IMR-90 (cell line): ENCODE measurements at regions not wholly inside any gene's neighbourhood (a gene's known extent, or its start where the extent isn't known, plus 50 kb on each side); places are given as distances from the start of the nearest gene placed in this dataset.

Experiments used
- ATAC-seq: fragments of 200-7000 bp; cut with Tn5 transposase; 2 replicates; pipeline ENCODE4 v1.9.1; 2020; ENCODE audit warnings: low read depth, mild to moderate bottlenecking, moderate library complexity
- BruUV-seq: library from RNA; stranded (reverse); fragments of 400-500 nt; replicated peaks from 2 replicates; lab custom pipeline; 2021; lab: Mats Ljungman, UMichigan
- CTCF ChIA-PET: fragments of 300-600 bp; formaldehyde crosslinking; extraction: SDS; loops from one replicate; lab custom pipeline; 2021; ENCODE audit warnings: antibody characterized with exemption; lab: Yijun Ruan, JAX
- POLR2A ChIA-PET: fragments of 300-600 bp; sonication (Branson Sonifier 250); formaldehyde crosslinking; loops from one replicate; lab custom pipeline; 2022; ENCODE audit warnings: antibody characterized with exemption; ENCODE audit not compliant: unreplicated experiment; lab: Charles Lee
- DNase-seq: peaks from one replicate; pipeline ENCODE4 v3.0.0; 2013
- H2AFZ ChIP-seq: replicated peaks from 2 replicates; pipeline ENCODE3; 2013; ENCODE audit warnings: low read length, mild to moderate bottlenecking; ENCODE audit not compliant: poor library complexity
- H2AK5ac ChIP-seq: 2 replicates; pipeline ENCODE4 v1.6.1; 2013; ENCODE audit warnings: low read depth, low read length, inconsistent platforms
- H2AK9ac ChIP-seq: replicated peaks from 2 replicates; pipeline ENCODE3; 2013; ENCODE audit warnings: mild to moderate bottlenecking, low read depth, low read length, moderate library complexity; ENCODE audit not compliant: poor library complexity
- H2BK120ac ChIP-seq: 2 replicates; pipeline ENCODE4 v1.6.1; 2013; ENCODE audit warnings: low read depth, low read length, inconsistent platforms
- H2BK15ac ChIP-seq: 3 replicates; pipeline ENCODE4 v1.6.1; 2013; ENCODE audit warnings: low read depth, low read length, inconsistent platforms
- H2BK20ac ChIP-seq: 2 replicates; pipeline ENCODE4 v1.6.1; 2013; ENCODE audit warnings: low read depth, mild to moderate bottlenecking, inconsistent platforms, low read length, moderate library complexity
- H2BK5ac ChIP-seq: 2 replicates; pipeline ENCODE4 v1.6.1; 2013; ENCODE audit warnings: mild to moderate bottlenecking, low read depth, low read length, inconsistent platforms; ENCODE audit not compliant: poor library complexity, severe bottlenecking
- H3K14ac ChIP-seq: replicated peaks from 2 replicates; pipeline ENCODE4 v1.6.1; 2013; ENCODE audit warnings: low read depth, low read length, inconsistent platforms
- H3K18ac ChIP-seq: 2 replicates; pipeline ENCODE4 v1.6.1; 2013; ENCODE audit warnings: low read depth, low read length, control low read depth
- H3K23ac ChIP-seq: 2 replicates; pipeline ENCODE4 v1.6.1; 2013; ENCODE audit warnings: low read depth, low read length, inconsistent platforms
- H3K27ac ChIP-seq: 2 replicates; pipeline ENCODE4 v1.5.1; 2013; ENCODE audit warnings: mild to moderate bottlenecking, control low read depth, low read length; ENCODE audit not compliant: insufficient read depth
- H3K27me3 ChIP-seq: 2 replicates; pipeline ENCODE4 v1.6.1; 2013; ENCODE audit warnings: low read length; ENCODE audit not compliant: control insufficient read depth, insufficient read depth
- H3K36me3 ChIP-seq: 2 replicates; pipeline ENCODE4 v1.6.1; 2013; ENCODE audit warnings: low read length, mixed read lengths; ENCODE audit not compliant: control insufficient read depth, insufficient read depth
- H3K4ac ChIP-seq: 2 replicates; pipeline ENCODE4 v1.6.1; 2013; ENCODE audit warnings: low read depth, low read length, inconsistent platforms
- H3K4me1 ChIP-seq: 2 replicates; pipeline ENCODE4 v1.6.1; 2013; ENCODE audit warnings: low read length, mixed read lengths; ENCODE audit not compliant: control insufficient read depth, insufficient read depth
- H3K4me2 ChIP-seq: 2 replicates; pipeline ENCODE4 v1.6.1; 2013; ENCODE audit warnings: low read depth, mild to moderate bottlenecking, control low read depth, low read length, moderate library complexity
- H3K4me3 ChIP-seq: 2 replicates; pipeline ENCODE4 v1.5.1; 2013; ENCODE audit warnings: low read depth, mild to moderate bottlenecking, control low read depth, low read length, moderate library complexity; ENCODE audit not compliant: insufficient read depth
- H3K56ac ChIP-seq: 2 replicates; pipeline ENCODE4 v1.6.1; 2013; ENCODE audit warnings: low read length, inconsistent platforms; ENCODE audit not compliant: insufficient read depth; ENCODE audit errors: extremely low read depth
- H3K79me1 ChIP-seq, 2 experiments: 2 replicates each; pipeline ENCODE4 v1.6.1; 2013; ENCODE audit warnings: low read length in 2 of 2, inconsistent platforms in 1 of 2, low read depth in 1 of 2
- H3K9ac ChIP-seq: 2 replicates; pipeline ENCODE4 v1.6.1; 2013; ENCODE audit warnings: low read depth, low read length, control low read depth
- H3K9me1 ChIP-seq: 2 replicates; pipeline ENCODE4 v1.6.1; 2013; ENCODE audit warnings: low read length, inconsistent platforms; ENCODE audit not compliant: insufficient read depth
- H3K9me3 ChIP-seq: 2 replicates; pipeline ENCODE4 v1.6.1; 2013; ENCODE audit warnings: low read length; ENCODE audit not compliant: control insufficient read depth, insufficient read depth
- H4K20me1 ChIP-seq: 2 replicates; pipeline ENCODE4 v1.6.1; 2013; ENCODE audit warnings: low read length, inconsistent platforms; ENCODE audit not compliant: insufficient read depth
- H4K5ac ChIP-seq: 2 replicates; pipeline ENCODE4 v1.6.1; 2013; ENCODE audit warnings: mild to moderate bottlenecking, low read depth, low read length, control low read depth
- H4K8ac ChIP-seq, 2 experiments: 2 replicates each; pipeline ENCODE4 v1.6.1; 2013; ENCODE audit warnings: low read depth in 2 of 2, low read length in 2 of 2, control low read depth in 1 of 2, inconsistent platforms in 1 of 2
- H4K91ac ChIP-seq: 2 replicates; pipeline ENCODE4 v1.6.1; 2013; ENCODE audit warnings: low read depth, low read length, inconsistent platforms; ENCODE audit not compliant: insufficient read depth
- BHLHE40 ChIP-seq: fragments of 150-350 bp; IDR thresholded peaks from 2 replicates; pipeline ENCODE4 v1.6.1; 2016; ENCODE audit warnings: mild to moderate bottlenecking, low read depth, low read length
- CEBPB ChIP-seq: IDR thresholded peaks from 2 replicates; pipeline ENCODE4 v1.6.1; 2012; ENCODE audit warnings: low read depth, low read length, improper control_type of control experiment
- CHD1 ChIP-seq: IDR thresholded peaks from 2 replicates; pipeline ENCODE4 v1.6.1; 2012; ENCODE audit warnings: low read depth, low read length, improper control_type of control experiment
- CTCF ChIP-seq: conservative IDR thresholded peaks from 2 replicates; pipeline ENCODE4 v1.5.1; 2012; ENCODE audit warnings: mild to moderate bottlenecking, low read depth, low read length, improper control_type of control experiment
- ELK1 ChIP-seq: fragments of 150-350 bp; IDR thresholded peaks from 2 replicates; pipeline ENCODE4 v1.6.1; 2016; ENCODE audit warnings: low read depth, mild to moderate bottlenecking, low read length, moderate library complexity, borderline replicate concordance
- FOS ChIP-seq: fragments of 150-350 bp; IDR thresholded peaks from 2 replicates; pipeline ENCODE4 v1.6.1; 2016; ENCODE audit warnings: low read depth, low read length
- MAFK ChIP-seq: IDR thresholded peaks from 2 replicates; pipeline ENCODE4 v1.6.1; 2012; ENCODE audit warnings: low read depth, low read length, improper control_type of control experiment
- MAZ ChIP-seq: IDR thresholded peaks from 2 replicates; pipeline ENCODE4 v1.6.1; 2012; ENCODE audit warnings: low read depth, mild to moderate bottlenecking, low read length, improper control_type of control experiment, moderate library complexity, borderline replicate concordance
- MXI1 ChIP-seq: IDR thresholded peaks from 2 replicates; pipeline ENCODE4 v1.6.1; 2012; ENCODE audit warnings: low read depth, mild to moderate bottlenecking, low read length, moderate library complexity, borderline replicate concordance
- NFE2L2 ChIP-seq: fragments of 150-350 bp; IDR thresholded peaks from 2 replicates; pipeline ENCODE4 v1.6.1; 2016; ENCODE audit warnings: low read depth, mild to moderate bottlenecking, low read length
- POLR2A ChIP-seq: IDR thresholded peaks from 2 replicates; pipeline ENCODE4 v1.6.1; 2012; ENCODE audit warnings: mild to moderate bottlenecking, low read depth, low read length
- RAD21 ChIP-seq: IDR thresholded peaks from 2 replicates; pipeline ENCODE4 v1.6.1; 2012; ENCODE audit warnings: low read length, improper control_type of control experiment
- RCOR1 ChIP-seq: IDR thresholded peaks from 2 replicates; pipeline ENCODE4 v1.6.1; 2012; ENCODE audit warnings: mild to moderate bottlenecking, low read length, improper control_type of control experiment; ENCODE audit not compliant: insufficient replicate concordance
- RFX5 ChIP-seq: IDR thresholded peaks from 2 replicates; pipeline ENCODE4 v1.8.0; 2012; ENCODE audit warnings: low read depth, mild to moderate bottlenecking, low read length, moderate library complexity
- SMC3 ChIP-seq: fragments of 150-350 bp; IDR thresholded peaks from 2 replicates; pipeline ENCODE4 v1.6.1; 2016; ENCODE audit warnings: low read depth, mild to moderate bottlenecking, antibody characterized with exemption, low read length, moderate library complexity
- USF2 ChIP-seq: fragments of 150-350 bp; IDR thresholded peaks from 2 replicates; pipeline ENCODE4 v1.6.1; 2017; ENCODE audit warnings: mild to moderate bottlenecking, antibody characterized with exemption, low read length, low read depth
- WGBS, 2 experiments: methylation state at CpG; one replicate each; pipeline versions ENCODE4 v1.1.5 to v1.1.7; 2013; ENCODE audit warnings: missing lambda C conversion rate in 2 of 2; ENCODE audit not compliant: insufficient read length in 1 of 2; ENCODE audit errors: extremely low coverage in 2 of 2; 5-methylcytosine and 5-hydroxymethylcytosine counted together
- dilution Hi-C: fragments of 300-500 bp; cut with HindIII; formaldehyde crosslinking; loops from one replicate; pipeline ENCODE4 v1.14.3; 2018; ENCODE audit warnings: low sequenced_read_pairs; ENCODE audit not compliant: unreplicated experiment
- in situ Hi-C: fragments of 300-500 bp; cut with MboI; formaldehyde crosslinking; loops from 3 replicates; pipeline ENCODE4 v1.14.3; 2019; ENCODE audit warnings: low sequenced_read_pairs, inconsistent platforms, mixed read lengths
- intact Hi-C: fragments of 100-400 bp; cut with micrococcal nuclease; formaldehyde crosslinking; loops from 2 replicates; pipeline ENCODE4 v1.10.0; 2022

- Histone ChIP-seq H4K20me1 (no peaks in the 10 kb centered on the region), H3K4me3 (no peak overlapping the region), H3K14ac (no peak overlapping the region), H3K27me3 (no peaks in the 10 kb centered on the region), H3K79me1 (no peaks in the 10 kb centered on the region), H3K23ac (no peak overlapping the region), H2BK120ac (no peak overlapping the region), H4K5ac (no peak overlapping the region), H2AFZ (no peak overlapping the region), H3K4ac (no peak overlapping the region), H2AK9ac (no peak overlapping the region), H3K56ac (no peak overlapping the region), H4K8ac (no peak overlapping the region), H3K9ac (no peak overlapping the region), H3K9me1 (no peaks in the 10 kb centered on the region), H2BK15ac (no peak overlapping the region), H2AK5ac (no peak overlapping the region), H3K18ac (no peak overlapping the region), H2BK5ac (no peak overlapping the region), H4K91ac (no peak overlapping the region), H3K36me3 (no peaks in the 10 kb centered on the region), H2BK20ac (no peak overlapping the region), H3K4me1 (no peaks in the 10 kb centered on the region), H3K4me2 (no peak overlapping the region), H3K27ac (no peak overlapping the region), H3K9me3 (peaks cover 12% of the 10 kb centered on the region)
- dilution Hi-C loops (no loop called here), intact Hi-C loops (no loop called here), in situ Hi-C loops (no loop called here)
- BruUV-seq, result no TSS peak
- no peak for DNase-seq
- ChIA-PET POLR2A (no interaction called here), CTCF (no interaction called here)
- no peak for TF ChIP-seq RAD21
- no peak for TF ChIP-seq MXI1
- TF ChIP-seq ELK1, result no peak
- TF ChIP-seq POLR2A, result no peak
- no peak for TF ChIP-seq BHLHE40
- no peak for TF ChIP-seq RFX5
- TF ChIP-seq CHD1, result no peak
- no peak for TF ChIP-seq NFE2L2
- TF ChIP-seq MAZ, result no peak
- no peak for TF ChIP-seq RCOR1
- no peak for TF ChIP-seq MAFK
- no peak for TF ChIP-seq SMC3
- TF ChIP-seq CTCF, result no peak
- no peak for TF ChIP-seq FOS
- no peak for TF ChIP-seq CEBPB
- no peak for TF ChIP-seq USF2
- no CpG with 5 or more reads among the region's 3 CpGs for WGBS, 2 experiments
- ATAC-seq, result no peak
These were observed 534.5 kb downstream of the TMEM38B start for GRCh38 chr9:106228861-106229260.
